PC-3 (cell line): ENCODE measurements at regions not wholly inside any gene's neighbourhood (a gene's known extent, or its start where the extent isn't known, plus 50 kb on each side); places are given as distances from the start of the nearest gene placed in this dataset.

Source experiments
- ATAC-seq: fragments of 200-7000 bp; cut with Tn5 transposase; 2 replicates; pipeline ENCODE4 v1.9.1; 2020; ENCODE audit warnings: mild to moderate bottlenecking, moderate library complexity
- BruUV-seq: library from RNA; stranded (reverse); fragments of 400-500 nt; replicated peaks from 2 replicates; lab custom pipeline; 2021; lab: Mats Ljungman, UMichigan
- CTCF ChIA-PET: fragments of 300-600 bp; sonication (Branson Sonifier 250); formaldehyde crosslinking; loops from one replicate; lab custom pipeline; 2022; ENCODE audit warnings: antibody characterized with exemption; lab: Charles Lee
- POLR2A ChIA-PET: fragments of 300-600 bp; sonication (Branson Sonifier 250); formaldehyde crosslinking; loops from one replicate; lab custom pipeline; 2022; ENCODE audit warnings: antibody characterized with exemption; ENCODE audit not compliant: unreplicated experiment; lab: Charles Lee
- DNase-seq: peaks from one replicate; pipeline ENCODE4 v3.0.0-alpha.2; 2015
- H2AFZ ChIP-seq: fragments of 300-600 bp; sonication (generic); 2 replicates; pipeline ENCODE4 v1.6.0; 2016; ENCODE audit warnings: antibody characterized with exemption, low read length
- H3F3A ChIP-seq: fragments of 300-600 bp; sonication (generic); one replicate; pipeline ENCODE4 v1.6.0; 2017; ENCODE audit warnings: antibody characterized with exemption, low read length, control low read depth, mild to moderate bottlenecking; ENCODE audit not compliant: unreplicated experiment
- H3K27ac ChIP-seq: fragments of 300-600 bp; sonication (generic); 2 replicates; pipeline ENCODE4 v1.5.1; 2016; ENCODE audit warnings: mild to moderate bottlenecking, low read length
- H3K27me3 ChIP-seq: fragments of 300-600 bp; sonication (generic); 2 replicates; pipeline ENCODE4 v1.6.1; 2016; ENCODE audit warnings: low read length, mixed read lengths
- H3K36me3 ChIP-seq: fragments of 300-600 bp; sonication (generic); 2 replicates; pipeline ENCODE4 v1.6.1; 2016; ENCODE audit warnings: low read depth, mixed run types, low read length, mixed read lengths
- H3K4me1 ChIP-seq: fragments of 300-600 bp; sonication (generic); 2 replicates; pipeline ENCODE4 v1.5.1; 2016; ENCODE audit warnings: low read length; ENCODE audit not compliant: insufficient read depth
- H3K4me2 ChIP-seq: fragments of 300-600 bp; sonication (generic); 2 replicates; pipeline ENCODE4 v1.6.0; 2016; ENCODE audit warnings: low read length
- H3K4me3 ChIP-seq: fragments of 300-600 bp; sonication (generic); 2 replicates; pipeline ENCODE4 v1.5.1; 2016; ENCODE audit warnings: mild to moderate bottlenecking, low read length, mixed read lengths
- H3K79me2 ChIP-seq: fragments of 300-600 bp; sonication (generic); 2 replicates; pipeline ENCODE4 v1.6.1; 2017; ENCODE audit warnings: low read length, mixed read lengths
- H3K9ac ChIP-seq: fragments of 300-600 bp; sonication (generic); 2 replicates; pipeline ENCODE4 v1.6.0; 2016; ENCODE audit warnings: mild to moderate bottlenecking, low read length
- H3K9me2 ChIP-seq: fragments of 300-600 bp; sonication (generic); replicated peaks from 2 replicates; pipeline ENCODE4 v1.6.1; 2016; ENCODE audit warnings: mixed run types, low read length, mixed read lengths
- H3K9me3 ChIP-seq: fragments of 300-600 bp; sonication (generic); 2 replicates; pipeline ENCODE4 v1.6.1; 2016; ENCODE audit warnings: low read length, mixed read lengths
- H4K20me1 ChIP-seq: fragments of 300-600 bp; sonication (generic); 2 replicates; pipeline ENCODE4 v1.6.1; 2016; ENCODE audit warnings: low read length, mixed read lengths
- CTCF ChIP-seq: fragments of 300-600 bp; sonication (generic); conservative IDR thresholded peaks from 2 replicates; pipeline ENCODE4 v1.5.1; 2017; ENCODE audit warnings: antibody characterized with exemption, low read depth, mild to moderate bottlenecking, low read length
- EZH2 ChIP-seq: fragments of 300-600 bp; sonication (generic); IDR thresholded peaks from one replicate; pipeline ENCODE4 v1.6.1; 2017; ENCODE audit warnings: antibody characterized with exemption, mild to moderate bottlenecking, low read length; ENCODE audit not compliant: unreplicated experiment
- EZH2phosphoT487 ChIP-seq: fragments of 300-600 bp; sonication (generic); IDR thresholded peaks from 2 replicates; pipeline ENCODE4 v1.6.1; 2018; ENCODE audit warnings: mild to moderate bottlenecking, antibody characterized with exemption, low read length, borderline replicate concordance
- intact Hi-C: fragments of 100-400 bp; cut with micrococcal nuclease; formaldehyde crosslinking; loops from 2 replicates; pipeline ENCODE4 v1.9.0; 2023

- H3K4me3 ChIP-seq, result no peak overlapping the region
- ATAC-seq (no peak), DNase-seq (no peak)
- H3K36me3 ChIP-seq, result no peaks in the 10 kb centered on the region
- no peaks in the 10 kb centered on the region for H3F3A ChIP-seq
- no peaks in the 10 kb centered on the region for H4K20me1 ChIP-seq
- H3K9me2 ChIP-seq, result no peaks in the 10 kb centered on the region
- no peak overlapping the region for H3K27ac ChIP-seq
- no peak overlapping the region for H3K4me2 ChIP-seq
- no TSS peak for BruUV-seq
- no peak for TF ChIP-seq CTCF
- TF ChIP-seq EZH2phosphoT487, result no peak
- no peak for TF ChIP-seq EZH2
- H3K27me3 ChIP-seq, result no peaks in the 10 kb centered on the region
- no peaks in the 10 kb centered on the region for H3K9me3 ChIP-seq
- POLR2A ChIA-PET, result no interaction called here
- CTCF ChIA-PET, result no interaction called here
- no peak overlapping the region for H3K9ac ChIP-seq
- no peaks in the 10 kb centered on the region for H3K79me2 ChIP-seq
- H2AFZ ChIP-seq, result no peak overlapping the region
- intact Hi-C loops, result no loop called here
- H3K4me1 ChIP-seq, result no peaks in the 10 kb centered on the region
These were observed 129.1 kb downstream of the RCHY1 start for GRCh38 chr4:75385106-75385505.

- Histone ChIP-seq H3K79me2 (no peaks in the 10 kb centered on the region), H3K4me3 (no peak overlapping the region), H3K9me3 (no peaks in the 10 kb centered on the region), H3K9ac (no peak overlapping the region), H3F3A (no peaks in the 10 kb centered on the region), H3K27me3 (no peaks in the 10 kb centered on the region), H4K20me1 (no peaks in the 10 kb centered on the region), H3K4me1 (no peaks in the 10 kb centered on the region), H3K4me2 (no peak overlapping the region), H2AFZ (no peak overlapping the region), H3K36me3 (no peaks in the 10 kb centered on the region), H3K27ac (no peak overlapping the region), H3K9me2 (no peaks in the 10 kb centered on the region)
- TF ChIP-seq CTCF (no peak), EZH2phosphoT487 (no peak), EZH2 (no peak)
- intact Hi-C loops, result no loop called here
- ChIA-PET CTCF (no interaction called here), POLR2A (no interaction called here)
- no TSS peak for BruUV-seq
- no peak for DNase-seq
- no peak for ATAC-seq
These were observed 137.7 kb downstream of the RCHY1 start for GRCh38 chr4:75376543-75376942.

DNA sequence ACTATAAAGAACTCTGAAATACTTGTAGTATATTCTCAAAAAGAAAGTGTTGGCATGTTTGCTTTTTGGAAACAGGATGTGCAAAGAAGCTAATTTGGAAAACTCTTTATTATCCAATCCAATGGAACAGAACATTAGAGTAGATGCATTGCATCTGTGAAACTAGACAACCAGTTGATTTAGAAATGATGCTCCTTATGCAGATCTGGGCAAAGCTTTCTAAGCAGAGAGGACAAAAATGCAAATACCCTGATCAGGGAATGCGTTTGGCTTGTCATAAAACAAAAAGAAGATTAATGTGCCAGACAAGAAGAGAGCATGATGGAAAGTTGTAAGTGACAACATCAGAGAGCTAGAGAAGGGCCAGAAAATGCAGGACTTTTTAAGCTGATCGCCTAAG, 142.3 kb downstream of the RCHY1 start:
- no peaks in the 10 kb centered on the region for H3K36me3 ChIP-seq
- peaks cover 27% of the 10 kb centered on the region for H3K27me3 ChIP-seq
- no peaks in the 10 kb centered on the region for H3K9me3 ChIP-seq
- ChIA-PET POLR2A (no interaction called here), CTCF (no interaction called here)
- H2AFZ ChIP-seq, result no peak overlapping the region
- no peak for TF ChIP-seq EZH2phosphoT487
- no peak for TF ChIP-seq CTCF
- TF ChIP-seq EZH2, result no peak
- no peak overlapping the region for H3K4me3 ChIP-seq
- H3K9me2 ChIP-seq, result no peaks in the 10 kb centered on the region
- BruUV-seq, result no TSS peak
- no peak for ATAC-seq
- H3K79me2 ChIP-seq, result no peaks in the 10 kb centered on the region
- no peak overlapping the region for H3K4me2 ChIP-seq
- intact Hi-C loops, result no loop called here
- H3K9ac ChIP-seq, result no peak overlapping the region
- no peak overlapping the region for H3K27ac ChIP-seq
- no peaks in the 10 kb centered on the region for H4K20me1 ChIP-seq
- H3K4me1 ChIP-seq, result no peaks in the 10 kb centered on the region
- no peaks in the 10 kb centered on the region for H3F3A ChIP-seq
- no peak for DNase-seq
